ENCODE measurements at regions not wholly inside any gene's neighbourhood (a gene's known extent, or its start where the extent isn't known, plus 50 kb on each side); places are given as distances from the start of the nearest gene placed in this dataset.
"Not testable (repeated sequence)": the region's sequence is repeated elsewhere in the genome, so short reads cannot be mapped to it uniquely, and the experiment has no call there.

DNA sequence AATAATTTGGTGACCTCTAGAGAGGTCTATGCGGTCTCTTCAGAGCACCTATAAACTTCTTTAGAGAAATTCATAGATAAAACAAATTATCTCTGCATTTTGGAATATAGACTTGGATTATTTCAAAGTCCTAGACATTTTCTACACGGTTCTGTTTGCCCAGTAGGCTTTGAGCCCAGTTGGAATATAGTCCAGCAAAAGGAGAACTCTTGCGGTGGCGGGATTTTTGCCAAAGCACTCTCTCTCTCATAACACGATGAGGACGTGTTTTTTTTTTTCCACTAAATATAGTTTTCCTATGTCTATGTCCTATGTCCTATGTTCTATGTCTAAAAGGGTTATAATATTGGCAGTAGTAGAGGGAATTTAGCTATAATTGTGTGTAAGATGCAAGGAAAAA lies 164.9 kb upstream of the AGR3 start:
- no peak for DNase-seq

DNA sequence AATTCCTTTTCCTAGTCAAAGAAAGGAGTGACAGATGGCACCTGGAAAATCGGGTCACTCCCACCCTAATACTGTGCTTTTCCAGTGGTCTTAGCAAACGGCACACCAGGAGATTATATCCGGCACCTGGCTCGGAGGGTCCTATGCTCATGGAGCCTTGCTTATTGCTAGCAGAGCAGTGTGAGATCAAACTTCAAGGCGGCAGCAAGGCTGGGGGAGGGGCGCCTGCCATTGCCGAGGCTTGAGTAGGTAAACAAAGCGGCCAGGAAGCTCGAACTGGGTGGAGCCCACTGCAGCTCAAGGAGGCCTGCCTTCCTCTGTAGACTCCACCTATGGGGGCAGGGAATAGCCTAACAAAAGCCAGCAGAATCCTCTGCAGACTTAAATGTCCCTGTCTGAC lies 171.4 kb upstream of the AGR3 start:
- DNase-seq = not testable (repeated sequence)

DNA sequence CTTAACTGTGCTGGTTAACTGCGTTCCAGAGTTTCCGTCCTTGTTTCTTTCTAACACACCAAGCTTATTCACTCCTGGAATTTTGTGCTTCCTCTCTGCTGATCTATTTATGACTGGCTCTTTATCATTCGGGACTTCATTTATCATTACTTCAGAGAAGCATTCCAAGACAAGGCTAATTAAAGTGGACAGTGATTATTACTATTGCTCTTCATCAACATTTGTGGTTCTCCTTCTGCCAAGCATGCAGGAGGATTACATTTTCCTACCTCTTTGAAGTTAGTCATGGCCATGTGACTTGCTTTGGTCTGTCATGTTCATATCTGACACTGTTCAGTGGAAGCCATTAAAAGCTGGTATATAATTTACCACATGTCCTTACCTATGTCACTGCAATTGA lies 172.4 kb upstream of the AGR3 start:
- no peak for DNase-seq

DNA sequence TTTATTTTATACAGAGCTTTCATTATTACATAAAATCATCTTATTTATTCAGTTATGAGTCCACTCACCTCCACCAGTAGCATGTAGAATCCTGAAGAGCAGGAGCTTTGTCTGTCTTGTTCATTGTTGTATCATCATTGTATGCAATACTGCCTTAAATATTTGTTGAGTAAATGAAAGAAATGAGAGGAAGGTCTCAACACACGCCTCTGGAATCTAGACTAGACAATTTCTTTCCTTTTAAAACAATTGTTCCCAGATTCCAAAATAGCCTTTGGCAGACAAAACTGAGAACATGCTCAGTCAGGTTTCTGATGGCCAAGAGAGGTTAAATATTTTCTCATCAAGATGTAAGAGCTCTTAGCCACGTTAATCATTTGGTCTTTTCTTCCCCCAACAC lies 173.1 kb upstream of the AGR3 start:
- no peak for DNase-seq

DNA sequence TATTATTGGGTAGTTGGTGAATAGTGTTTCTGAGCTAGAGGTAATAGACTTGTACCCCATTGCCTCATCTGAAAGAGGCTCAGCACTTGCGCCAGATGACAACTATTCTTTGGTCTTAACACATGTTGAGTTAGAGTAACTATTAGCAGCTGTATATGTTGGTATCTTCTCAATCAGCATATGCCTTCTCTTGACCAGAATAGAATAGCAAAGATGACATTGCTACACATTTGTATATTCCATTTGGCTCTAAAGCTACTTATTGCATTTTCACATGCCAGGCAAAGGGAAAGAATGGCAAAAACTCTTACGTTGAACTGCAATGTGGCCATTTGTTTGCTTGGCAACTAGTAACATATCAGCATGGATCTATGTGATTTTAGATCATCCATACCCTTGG lies 173.8 kb upstream of the AGR3 start:
- DNase-seq = no peak

DNA sequence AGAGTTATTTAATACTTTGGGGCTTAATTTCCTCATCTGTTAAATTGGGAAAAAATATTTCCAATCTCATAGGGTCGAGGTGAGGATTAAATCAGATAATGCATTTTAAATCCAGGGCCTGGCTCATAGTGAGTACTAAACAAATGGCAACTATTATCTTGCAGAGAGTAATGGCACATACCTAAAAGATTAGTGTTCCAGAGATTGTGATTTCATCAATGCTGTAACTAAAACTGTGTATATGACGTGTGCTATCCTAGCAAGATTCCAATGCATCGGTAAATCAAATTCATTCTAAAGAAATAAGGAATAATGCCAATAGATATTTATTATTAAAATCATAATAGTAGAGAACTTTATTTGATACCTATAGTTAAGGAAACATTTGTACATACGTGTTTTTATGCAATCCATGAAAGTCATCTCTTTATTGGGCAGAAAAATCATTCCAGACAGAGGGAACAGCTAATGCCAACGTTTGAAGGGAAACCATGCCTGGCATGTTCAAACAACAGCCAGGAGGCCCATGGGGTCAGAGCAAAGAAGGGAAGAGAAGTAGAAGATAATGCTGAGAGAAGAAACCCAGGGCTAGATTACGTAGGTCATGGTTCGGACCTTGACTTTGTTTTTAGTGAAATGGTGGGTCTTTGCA lies 174.8 kb upstream of the AGR3 start:
- no peak for DNase-seq

DNA sequence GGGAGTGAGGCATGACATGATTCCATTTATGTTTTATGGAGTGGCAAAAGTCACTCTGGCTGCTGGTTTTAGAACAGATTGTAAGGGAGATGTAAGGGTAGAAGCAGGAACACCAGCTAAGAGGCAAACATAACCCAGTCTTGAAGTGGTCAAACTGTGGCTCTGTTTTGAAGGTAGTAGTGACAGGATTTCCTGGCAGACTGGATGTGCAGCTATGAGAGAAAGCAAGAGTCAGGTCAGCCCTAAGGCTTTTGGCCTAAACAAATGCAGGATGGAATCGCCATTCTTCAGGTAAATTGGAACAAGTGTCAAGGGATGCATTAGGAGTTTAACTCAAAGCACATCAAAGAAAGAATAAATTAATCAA lies 175.3 kb upstream of the AGR3 start:
- no peak for DNase-seq

DNA sequence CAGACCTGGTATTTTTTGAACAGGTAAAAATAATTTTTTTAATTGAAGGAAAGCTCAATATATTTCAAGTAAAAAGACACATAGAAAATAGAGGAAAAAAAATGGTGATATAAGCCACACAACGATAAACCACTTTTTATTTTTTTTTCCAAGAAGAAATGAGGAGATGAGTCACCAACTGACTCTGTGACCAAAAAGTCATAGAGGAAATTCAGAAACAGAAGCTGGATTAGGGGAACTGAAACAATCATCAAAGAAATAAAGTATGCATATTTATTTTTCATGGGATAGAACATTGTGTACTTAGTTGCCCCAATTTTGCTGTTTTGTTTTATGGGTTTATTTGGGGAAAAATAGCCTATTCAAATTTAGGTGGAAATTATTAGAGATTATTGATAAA lies 176.8 kb upstream of the AGR3 start:
- no peak for DNase-seq

DNA sequence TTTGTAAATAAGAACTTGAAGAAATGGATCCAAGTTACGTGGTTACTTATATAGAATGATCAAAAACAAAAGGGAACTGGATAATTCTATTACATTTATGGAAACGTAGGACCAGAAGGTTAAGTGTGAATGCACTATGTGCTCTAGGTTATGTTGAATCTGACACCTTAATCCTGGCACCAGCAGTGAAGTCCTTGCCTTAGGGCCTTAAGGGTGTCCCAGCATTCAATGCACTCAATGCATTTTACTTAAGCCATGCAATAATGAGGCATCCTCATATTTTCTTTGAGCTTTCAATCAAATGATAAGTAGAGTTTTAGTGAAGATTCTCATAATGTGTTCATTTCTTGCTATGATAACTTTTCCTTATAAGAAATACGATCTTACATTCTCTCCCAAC lies 178.3 kb upstream of the AGR3 start:
- no peak for DNase-seq

DNA sequence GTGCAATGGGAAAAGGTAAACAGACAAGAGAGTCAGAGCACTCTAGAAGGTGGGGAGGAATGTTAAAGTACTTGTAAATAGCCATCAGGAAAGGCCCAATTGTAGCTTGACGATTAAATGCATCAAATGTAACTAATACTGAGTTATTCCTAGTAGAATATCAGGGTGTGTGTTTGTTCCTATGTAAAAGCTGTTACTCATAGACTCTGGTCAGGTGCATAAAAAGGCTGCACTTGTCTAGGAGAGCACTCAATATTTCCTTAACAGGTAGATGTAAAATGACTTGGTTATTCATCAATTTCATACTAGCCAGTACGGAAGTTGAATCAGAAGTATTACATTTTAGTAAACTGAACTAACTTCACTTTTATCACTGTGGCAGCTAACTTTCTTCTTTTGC lies 179.7 kb upstream of the AGR3 start:
- no peak for DNase-seq

DNA sequence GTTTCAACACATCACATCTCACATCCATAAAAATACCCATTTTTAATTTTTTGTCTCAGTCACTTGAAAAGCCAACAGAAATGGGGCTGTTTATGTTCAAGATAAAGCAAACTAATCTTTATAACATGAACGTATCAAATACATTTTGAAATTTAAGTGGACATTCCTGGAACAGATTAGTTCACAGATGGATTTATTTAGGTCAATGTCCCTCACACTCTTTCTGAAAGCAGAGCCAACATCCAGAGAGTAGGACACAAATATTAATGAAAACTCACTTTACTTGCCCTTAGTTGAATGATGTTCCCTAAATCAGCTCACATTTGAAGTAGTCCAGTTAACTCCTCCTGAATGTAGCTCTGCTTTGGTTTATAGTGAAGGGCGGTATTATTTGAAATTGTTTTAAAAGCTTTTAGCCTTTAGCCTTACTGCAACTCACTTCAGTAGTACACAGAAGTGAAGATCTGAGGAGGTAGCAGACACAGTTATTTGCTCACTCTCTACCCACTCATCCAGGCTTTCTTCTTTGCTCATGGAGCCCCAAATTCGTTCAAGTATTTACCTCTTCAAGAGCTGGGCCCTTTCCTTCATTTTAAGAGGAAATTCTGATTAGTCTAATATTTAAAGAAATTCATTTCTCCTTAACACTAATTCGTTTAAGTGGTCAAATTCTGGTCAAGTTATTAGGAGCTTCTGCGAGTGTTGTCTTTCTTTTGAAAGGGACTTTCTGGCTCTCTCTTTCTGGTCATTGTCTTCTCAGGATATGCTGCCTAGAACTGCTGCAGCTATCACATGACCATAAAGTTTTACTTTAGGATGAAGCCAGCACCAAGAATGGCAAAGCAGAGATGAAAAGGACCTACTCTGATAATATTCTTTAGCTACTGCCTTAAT lies 180.6 kb upstream of the AGR3 start:
- no peak for DNase-seq

DNA sequence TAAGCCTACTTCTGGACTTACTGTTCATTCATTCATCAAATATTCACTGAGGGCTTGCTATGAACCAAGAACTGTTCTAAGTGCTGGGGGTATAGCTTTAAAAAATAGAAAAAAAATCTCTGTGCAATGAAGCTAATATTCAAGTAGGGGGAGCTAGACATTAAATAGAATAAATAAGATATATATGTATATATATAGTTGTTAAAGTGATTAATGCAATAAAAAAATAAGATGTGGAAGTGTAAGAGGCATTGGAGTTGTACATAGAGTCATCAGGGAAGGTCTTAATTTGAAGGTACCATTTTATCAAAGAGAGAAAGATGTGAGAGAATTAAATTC lies 181.2 kb upstream of the AGR3 start:
- DNase-seq = no peak

DNA sequence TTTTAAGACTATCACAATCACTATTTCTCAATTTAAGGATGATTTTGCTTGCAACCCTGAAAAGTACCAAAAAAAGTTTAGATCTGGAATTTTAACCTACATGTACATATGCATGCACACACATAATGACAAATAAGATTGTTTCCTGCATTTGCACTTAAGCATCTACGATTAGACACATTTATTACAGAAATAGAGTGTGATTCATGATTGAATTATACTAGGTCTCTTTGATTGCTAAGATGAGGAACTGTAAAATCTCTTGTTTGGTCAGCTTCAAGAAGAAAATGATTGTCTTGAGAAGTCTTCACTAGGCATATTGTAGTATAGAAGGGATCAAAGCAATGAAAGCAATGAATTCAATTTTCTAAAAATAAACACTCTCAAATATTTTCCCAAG lies 185.9 kb upstream of the AGR3 start:
- DNase-seq = no peak

DNA sequence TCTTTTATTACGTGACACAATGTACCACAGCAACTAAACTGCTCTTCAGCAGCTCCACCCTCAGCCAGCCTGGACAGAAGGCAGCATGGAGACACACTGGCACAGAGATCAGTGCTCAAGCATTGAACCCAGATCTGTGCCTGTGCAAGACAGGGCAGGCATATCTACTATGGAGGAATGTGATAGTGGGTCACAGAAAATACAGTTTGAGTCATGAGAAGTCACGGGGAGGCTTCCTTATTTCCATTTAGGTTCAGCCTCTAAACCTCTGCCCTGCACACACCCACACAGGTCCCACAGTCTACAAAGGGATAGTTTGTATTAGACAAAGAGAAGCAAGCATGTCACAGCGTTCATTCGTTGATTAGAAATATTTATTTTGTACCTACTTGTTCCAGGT lies 187.4 kb upstream of the AGR3 start:
- no peak for DNase-seq

DNA sequence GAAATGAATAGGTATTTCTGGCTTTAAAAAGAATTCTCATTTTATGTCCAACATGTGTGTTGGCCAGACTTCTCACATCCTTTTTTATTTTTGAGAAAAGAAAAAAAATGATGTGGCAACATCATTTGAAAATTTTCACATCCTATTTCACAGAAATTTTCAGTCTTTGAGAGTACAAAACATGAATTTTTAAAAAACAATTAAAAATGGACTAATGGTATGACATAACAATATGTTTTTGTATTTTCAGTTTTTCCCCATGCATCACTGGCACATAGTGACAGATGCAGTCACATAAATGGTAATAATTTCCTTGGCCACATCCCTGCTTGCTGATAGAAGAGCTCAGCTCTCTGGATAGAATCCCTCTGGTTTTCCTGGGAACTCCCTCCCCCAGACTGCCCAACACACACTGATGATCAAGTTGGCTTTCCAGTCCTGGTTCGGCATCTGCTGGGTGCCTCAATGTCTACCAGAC lies 188.5 kb upstream of the AGR3 start:
- DNase-seq = no peak

DNA sequence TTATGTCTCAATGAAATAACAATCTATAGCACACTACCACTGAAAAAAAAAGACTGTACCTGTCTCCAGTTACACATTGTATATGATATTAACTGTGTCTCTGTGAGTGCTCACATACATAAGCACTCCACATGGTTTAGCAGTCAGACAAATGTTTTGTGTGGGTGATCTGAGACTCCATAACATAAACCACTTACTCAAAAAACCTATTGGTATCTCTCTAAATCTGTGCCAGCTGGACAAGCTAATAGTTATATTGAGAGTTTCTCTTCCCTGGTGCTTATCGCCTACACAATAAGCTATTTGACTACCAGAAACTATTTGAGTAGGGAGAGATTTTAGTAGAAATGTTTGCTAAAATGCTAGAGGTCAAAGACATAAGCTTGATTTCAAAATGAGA lies 190.1 kb upstream of the AGR3 start:
- no peak for DNase-seq

DNA sequence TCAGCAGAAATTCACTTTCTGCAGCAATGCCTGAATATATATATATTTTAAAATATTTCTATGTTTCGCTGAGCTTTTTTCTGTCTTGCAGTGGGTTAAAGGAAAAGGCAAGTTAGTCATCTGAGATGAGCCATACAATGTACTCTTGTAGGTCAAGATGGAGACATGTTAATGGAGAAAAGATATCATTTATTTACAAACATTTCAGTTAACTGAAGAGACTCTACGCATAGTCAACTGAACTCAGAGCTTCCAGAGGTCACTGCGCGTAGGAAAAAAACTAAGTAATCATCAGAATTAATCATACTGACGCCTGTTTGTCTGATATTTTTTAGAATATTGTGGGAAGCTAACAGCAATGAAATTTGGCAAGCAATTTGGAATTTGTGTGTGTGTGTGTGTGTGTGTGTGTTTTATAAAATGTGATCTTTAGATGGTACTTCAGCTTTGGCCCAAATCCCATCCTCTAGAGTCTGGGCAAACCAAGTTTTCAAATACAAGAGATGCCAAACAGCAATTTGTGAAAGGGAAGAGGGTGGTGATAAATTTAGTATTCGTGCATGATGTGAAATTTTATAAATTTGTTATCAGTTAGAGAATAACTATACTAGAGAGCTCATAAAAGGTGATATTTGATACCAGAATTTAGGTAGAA lies 193.9 kb upstream of the AGR3 start:
- DNase-seq = no peak

DNA sequence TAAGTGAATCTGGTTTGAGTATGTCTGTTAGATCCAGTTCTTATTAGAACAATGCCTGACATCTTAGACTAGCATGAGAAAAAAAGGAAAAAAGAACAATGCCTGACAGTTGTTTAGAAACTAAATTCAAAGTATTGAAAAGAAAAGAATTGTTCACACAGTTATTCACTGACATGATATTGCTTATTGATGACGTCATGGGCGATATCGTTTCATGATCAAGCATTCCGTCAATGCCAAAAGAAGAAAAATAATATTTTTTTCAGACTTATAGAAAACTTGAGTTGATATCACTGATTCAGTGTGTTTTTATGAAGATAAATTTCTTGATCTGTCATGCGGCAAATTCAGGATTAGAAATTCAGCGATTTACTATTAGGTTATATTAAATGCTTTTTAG lies 196.5 kb upstream of the AGR3 start:
- no peak for DNase-seq

DNA sequence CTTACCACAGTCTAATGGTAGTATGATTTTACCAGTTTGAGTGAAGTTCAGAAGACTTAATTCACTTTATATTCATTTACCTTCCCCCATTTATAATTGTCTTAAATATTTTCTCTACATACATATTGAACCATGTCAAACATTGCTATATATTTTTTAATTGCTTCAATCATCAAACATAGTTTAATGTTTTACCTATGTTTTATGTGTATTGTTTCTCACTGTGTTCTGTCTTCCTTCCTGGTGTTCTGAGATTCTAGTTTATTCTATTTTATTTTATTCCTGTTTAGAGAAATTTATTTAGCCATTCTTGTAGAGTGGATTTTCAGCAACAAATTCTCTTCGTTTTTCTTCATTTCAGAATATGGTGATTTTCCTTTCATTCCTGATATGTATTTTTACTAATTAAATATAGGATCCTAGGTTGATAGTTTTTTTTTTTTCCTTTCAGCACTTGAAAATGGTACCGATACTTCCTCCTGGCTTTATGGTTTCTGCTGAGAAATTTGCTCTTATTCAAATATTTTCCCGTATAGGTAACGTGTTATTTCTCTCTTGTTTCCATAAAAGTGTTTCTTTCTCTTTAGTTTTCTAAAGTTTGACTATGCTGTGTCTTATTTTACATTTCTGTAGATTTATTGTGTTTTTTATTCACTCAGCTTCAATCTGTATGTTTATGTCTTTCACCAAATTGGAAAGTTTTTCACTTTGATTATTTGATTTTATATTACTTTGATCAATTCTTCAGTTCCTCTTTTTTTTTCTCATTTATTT lies 201.8 kb upstream of the AGR3 start:
- DNase-seq = no peak

DNA sequence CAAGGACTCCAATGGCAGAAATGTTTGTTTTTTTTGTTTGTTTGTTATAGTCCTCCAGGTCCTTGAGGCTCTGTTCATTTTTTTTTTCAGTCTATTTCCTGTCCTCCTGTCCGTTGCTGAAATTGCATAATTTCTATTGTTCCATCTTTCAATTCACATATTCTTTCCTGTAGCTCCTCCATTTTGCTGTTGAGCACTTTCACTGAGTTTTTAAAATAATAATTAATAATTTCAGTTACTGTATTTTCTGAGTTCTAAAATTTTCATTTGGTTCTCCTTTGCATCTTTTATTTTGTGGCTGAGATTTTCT lies 202.3 kb upstream of the AGR3 start:
- DNase-seq = no peak

DNA sequence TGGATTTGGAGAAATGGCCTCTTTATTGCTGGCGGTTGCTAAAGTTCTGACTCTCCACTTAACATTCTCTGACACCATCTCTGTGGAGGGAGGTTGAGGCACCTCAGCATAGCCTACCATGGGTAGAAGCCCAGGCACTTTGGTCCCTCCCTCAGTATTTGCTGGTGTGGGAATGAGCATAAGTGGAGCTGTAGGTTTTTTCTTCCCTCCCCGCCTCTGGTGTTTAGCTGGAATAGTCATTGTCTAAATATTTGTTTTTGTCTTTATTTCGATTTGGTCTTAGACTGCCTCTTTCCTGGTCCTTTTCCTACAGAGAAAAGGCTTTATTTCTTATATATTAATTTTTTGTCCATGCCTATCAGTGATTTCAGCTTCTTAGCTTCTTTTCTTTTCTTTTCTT lies 203.4 kb upstream of the AGR3 start:
- no peak for DNase-seq

DNA sequence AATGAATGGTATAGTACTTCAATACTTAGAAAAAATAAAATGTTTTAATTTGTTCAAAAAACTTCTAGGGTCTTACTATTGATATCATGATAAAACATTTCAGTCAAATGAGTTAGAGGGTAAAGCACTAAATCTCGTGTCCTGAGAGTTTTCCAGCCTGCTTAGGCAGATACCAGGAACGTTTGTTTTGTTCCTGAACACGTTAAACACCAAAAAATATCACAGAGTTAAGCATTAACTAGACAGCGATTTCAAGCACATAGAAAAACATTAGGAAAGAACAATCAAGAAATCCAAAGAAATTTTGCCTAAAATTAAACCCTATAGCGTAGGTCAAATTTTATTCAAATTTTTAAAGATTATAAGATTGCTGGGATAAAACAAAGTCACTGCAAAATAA lies 204.6 kb upstream of the AGR3 start:
- no peak for DNase-seq
